Neuronal stem cell (in vitro differentiated cells): ENCODE measurements at regions not wholly inside any gene's neighbourhood (a gene's known extent, or its start where the extent isn't known, plus 50 kb on each side); places are given as distances from the start of the nearest gene placed in this dataset.
A peak's percentile ranks its signal among the peaks of the same experiment; 100 is the strongest.

ENCODE experiments used
- DNase-seq: peaks from one replicate; pipeline ENCODE4 v3.0.0-alpha.2; 2013; ENCODE audit warnings: low spot score
- H2AFZ ChIP-seq: one replicate; pipeline ENCODE4 v1.6.1; 2013; ENCODE audit warnings: mild to moderate bottlenecking, low read length, inconsistent platforms
- H2AK5ac ChIP-seq: 2 replicates; pipeline ENCODE4 v1.6.1; 2013; ENCODE audit warnings: low read depth, mild to moderate bottlenecking, inconsistent platforms, low read length, moderate library complexity, mixed read lengths
- H2BK120ac ChIP-seq: 2 replicates; pipeline ENCODE4 v1.6.1; 2013; ENCODE audit warnings: low read depth, mild to moderate bottlenecking, inconsistent platforms, low read length, moderate library complexity, mixed read lengths
- H2BK12ac ChIP-seq: one replicate; pipeline ENCODE4 v1.6.1; 2013; ENCODE audit warnings: low read length, inconsistent platforms
- H2BK15ac ChIP-seq: 2 replicates; pipeline ENCODE4 v1.6.1; 2013; ENCODE audit warnings: mild to moderate bottlenecking, low read length, inconsistent platforms, mixed read lengths
- H2BK5ac ChIP-seq: one replicate; pipeline ENCODE4 v1.6.1; 2013; ENCODE audit warnings: inconsistent platforms, mild to moderate bottlenecking, low read length, moderate library complexity
- H3K14ac ChIP-seq: one replicate; pipeline ENCODE4 v1.6.1; 2013; ENCODE audit warnings: low read length, inconsistent platforms
- H3K18ac ChIP-seq: 2 replicates; pipeline ENCODE4 v1.6.1; 2013; ENCODE audit warnings: low read length, inconsistent platforms
- H3K23ac ChIP-seq: 2 replicates; pipeline ENCODE4 v1.6.1; 2013; ENCODE audit warnings: low read depth, mild to moderate bottlenecking, mixed read lengths, low read length, inconsistent platforms; ENCODE audit not compliant: poor library complexity
- H3K27ac ChIP-seq: replicated peaks from 3 replicates; pipeline ENCODE4 v1.5.1; 2013; ENCODE audit warnings: low read length, inconsistent platforms
- H3K27me3 ChIP-seq, 3 experiments: 2 replicates each; pipeline ENCODE4 v1.6.1; 2013; ENCODE audit warnings: low read length in 3 of 3, mild to moderate bottlenecking in 2 of 3, inconsistent platforms in 1 of 3, low read depth in 1 of 3, mixed read lengths in 1 of 3, moderate library complexity in 1 of 3; ENCODE audit not compliant: control insufficient read depth in 3 of 3, insufficient read depth in 3 of 3
- H3K36me3 ChIP-seq, 2 donors: replicated peaks in 1 of 2; 2 replicates each; pipeline ENCODE4 v1.6.1; 2013; ENCODE audit warnings: low read length in 2 of 2; ENCODE audit not compliant: control insufficient read depth in 2 of 2, insufficient read depth in 2 of 2
- H3K4ac ChIP-seq: 2 replicates; pipeline ENCODE4 v1.6.1; 2013; ENCODE audit warnings: inconsistent platforms, mild to moderate bottlenecking, low read length, moderate library complexity
- H3K4me1 ChIP-seq, 2 donors: 1 replicate in 1 of 2; 2 replicates in 1 of 2; pipeline ENCODE4 v1.6.1; 2013; ENCODE audit warnings: low read length in 2 of 2, low read depth in 1 of 2; ENCODE audit not compliant: control insufficient read depth in 2 of 2, insufficient read depth in 1 of 2
- H3K4me2 ChIP-seq: one replicate; pipeline ENCODE4 v1.6.1; 2013; ENCODE audit warnings: mild to moderate bottlenecking, low read length, inconsistent platforms; ENCODE audit not compliant: insufficient read depth, poor library complexity, severe bottlenecking
- H3K4me3 ChIP-seq, 2 donors: 2 replicates each; pipeline ENCODE4 v1.5.1; 2013; ENCODE audit warnings: low read length in 2 of 2, mild to moderate bottlenecking in 2 of 2, inconsistent platforms in 1 of 2, moderate library complexity in 1 of 2
- H3K79me1 ChIP-seq: one replicate; pipeline ENCODE4 v1.6.1; 2013; ENCODE audit warnings: low read depth, mild to moderate bottlenecking, inconsistent platforms, low read length, moderate library complexity
- H3K9ac ChIP-seq: one replicate; pipeline ENCODE4 v1.6.1; 2013; ENCODE audit warnings: mild to moderate bottlenecking, low read depth, low read length, inconsistent platforms; ENCODE audit not compliant: poor library complexity
- H3K9me3 ChIP-seq, 2 donors: replicated peaks in 1 of 2; 2 replicates each; pipeline versions ENCODE3 to v1.6.1; 2013; ENCODE audit warnings: low read length in 2 of 2, mild to moderate bottlenecking in 2 of 2, inconsistent platforms in 1 of 2, low read depth in 1 of 2, mixed read lengths in 1 of 2, moderate library complexity in 1 of 2; ENCODE audit not compliant: control insufficient read depth in 2 of 2, insufficient read depth in 1 of 2
- H4K8ac ChIP-seq: one replicate; pipeline ENCODE4 v1.6.1; 2013; ENCODE audit warnings: low read depth, mild to moderate bottlenecking, inconsistent platforms, low read length, moderate library complexity
- H4K91ac ChIP-seq: one replicate; pipeline ENCODE4 v1.6.1; 2013; ENCODE audit warnings: low read length, low read depth, mild to moderate bottlenecking, inconsistent platforms; ENCODE audit not compliant: poor library complexity
- WGBS, 2 donors: extraction: QIAGEN DNeasy Blood & Tissue Kit; methylation state at CpG; one replicate each; pipeline ENCODE4 v1.1.7; 2013; ENCODE audit warnings: missing lambda C conversion rate in 2 of 2, mixed read lengths in 1 of 2; ENCODE audit not compliant: insufficient read length in 2 of 2, insufficient replicate concordance in 1 of 2; ENCODE audit errors: extremely low coverage in 2 of 2; 5-methylcytosine and 5-hydroxymethylcytosine counted together

DNA sequence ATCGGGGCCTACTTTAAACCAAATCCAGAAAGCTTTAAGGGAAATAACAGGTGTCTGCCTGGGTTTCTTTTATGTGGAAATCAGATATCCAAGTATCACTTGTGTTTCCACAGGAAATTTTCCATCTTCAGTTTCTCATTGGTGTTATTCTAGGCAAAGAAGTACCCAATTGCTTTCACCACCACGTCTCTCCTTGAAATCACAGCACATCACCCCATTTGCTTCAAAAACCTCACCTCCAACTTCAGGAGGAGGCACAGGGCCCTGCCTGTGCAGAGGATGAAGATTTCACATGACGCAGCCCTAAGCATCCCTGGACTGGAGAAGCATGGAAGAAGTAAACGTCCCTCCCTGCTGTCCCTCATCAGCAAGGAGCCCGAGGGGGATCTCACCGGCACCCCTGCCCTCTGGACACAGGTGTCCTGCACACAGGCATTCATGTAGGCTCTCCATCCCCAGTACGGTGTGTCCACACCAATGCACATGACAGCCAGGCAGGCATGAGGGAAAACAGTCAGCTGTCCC, 182.3 kb downstream of the TBXT start:
- Histone ChIP-seq H2AK5ac (peak overlapping the region; percentile 47), H3K18ac (no peak overlapping the region), H2BK15ac (no peak overlapping the region), H4K8ac (no peak overlapping the region), H3K9me3 (no peaks in the 10 kb centered on the region), H3K23ac (no peak overlapping the region), H3K36me3 (no peaks in the 10 kb centered on the region), H3K79me1 (no peaks in the 10 kb centered on the region), H2BK120ac (no peak overlapping the region), H2BK5ac (no peak overlapping the region), H2AFZ (no peak overlapping the region), H3K27ac (no peak overlapping the region), H4K91ac (no peak overlapping the region), H3K4ac (no peak overlapping the region), H2BK12ac (no peak overlapping the region), H3K4me3 (no peak overlapping the region), H3K4me1 (peaks cover 5 to 8% of the 10 kb centered on the region in 2 donors), H3K9ac (no peak overlapping the region), H3K27me3 (peaks cover 18 to 71% (median 53%) of the 10 kb centered on the region in 3 experiments), H3K14ac (no peak overlapping the region), H3K4me2 (no peak overlapping the region)
- WGBS, 2 donors: no CpG with 5 or more reads among the region's 7 CpGs
- no peak for DNase-seq

DNA sequence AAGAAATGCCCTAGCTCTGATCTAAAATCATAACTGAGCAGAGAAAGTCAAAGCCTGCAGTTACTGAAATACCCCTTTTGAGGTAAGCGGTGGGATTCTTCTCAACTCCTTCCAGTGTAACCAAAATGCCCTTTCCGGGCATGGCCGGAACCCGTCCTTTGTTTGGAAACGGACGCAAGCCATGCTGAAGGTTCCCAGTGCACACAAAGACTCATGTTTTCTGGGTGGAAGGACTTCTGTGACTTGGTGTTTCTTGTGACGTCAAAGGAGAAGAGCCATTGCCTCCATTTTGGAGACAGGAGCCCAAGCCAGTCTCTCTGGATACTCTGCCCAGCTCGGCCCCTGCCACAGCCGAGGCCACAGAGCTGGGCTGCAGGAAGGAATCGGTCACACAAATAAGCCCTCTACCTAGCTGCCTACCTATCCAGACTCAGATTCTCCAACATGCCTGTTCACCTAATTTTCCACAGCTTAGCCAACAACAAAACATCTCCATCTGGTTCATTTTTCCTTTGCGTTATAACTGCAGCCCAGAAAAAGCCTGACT, 182.8 kb downstream of the TBXT start:
- H3K27me3 ChIP-seq: peaks cover 18 to 66% (median 47%) of the 10 kb centered on the region in 3 experiments
- no peak overlapping the region for H3K9ac ChIP-seq
- no peak overlapping the region for H2BK15ac ChIP-seq
- no CpG with 5 or more reads among the region's 11 CpGs for WGBS, 2 donors
- no peak overlapping the region for H3K4me3 ChIP-seq
- no peak overlapping the region for H3K27ac ChIP-seq
- H4K8ac ChIP-seq: no peak overlapping the region
- H3K23ac ChIP-seq: no peak overlapping the region
- H2BK12ac ChIP-seq: no peak overlapping the region
- H3K4me2 ChIP-seq: no peak overlapping the region
- H2BK120ac ChIP-seq: no peak overlapping the region
- DNase-seq: no peak
- no peak overlapping the region for H2AFZ ChIP-seq
- no peak overlapping the region for H4K91ac ChIP-seq
- no peaks in the 10 kb centered on the region for H3K9me3 ChIP-seq
- no peak overlapping the region for H3K14ac ChIP-seq
- H3K18ac ChIP-seq: no peak overlapping the region
- no peaks in the 10 kb centered on the region for H3K79me1 ChIP-seq
- no peak overlapping the region for H2AK5ac ChIP-seq
- H2BK5ac ChIP-seq: no peak overlapping the region
- H3K36me3 ChIP-seq: no peaks in the 10 kb centered on the region
- H3K4ac ChIP-seq: no peak overlapping the region
- H3K4me1 ChIP-seq: peaks cover 5 to 8% of the 10 kb centered on the region in 2 donors

DNA sequence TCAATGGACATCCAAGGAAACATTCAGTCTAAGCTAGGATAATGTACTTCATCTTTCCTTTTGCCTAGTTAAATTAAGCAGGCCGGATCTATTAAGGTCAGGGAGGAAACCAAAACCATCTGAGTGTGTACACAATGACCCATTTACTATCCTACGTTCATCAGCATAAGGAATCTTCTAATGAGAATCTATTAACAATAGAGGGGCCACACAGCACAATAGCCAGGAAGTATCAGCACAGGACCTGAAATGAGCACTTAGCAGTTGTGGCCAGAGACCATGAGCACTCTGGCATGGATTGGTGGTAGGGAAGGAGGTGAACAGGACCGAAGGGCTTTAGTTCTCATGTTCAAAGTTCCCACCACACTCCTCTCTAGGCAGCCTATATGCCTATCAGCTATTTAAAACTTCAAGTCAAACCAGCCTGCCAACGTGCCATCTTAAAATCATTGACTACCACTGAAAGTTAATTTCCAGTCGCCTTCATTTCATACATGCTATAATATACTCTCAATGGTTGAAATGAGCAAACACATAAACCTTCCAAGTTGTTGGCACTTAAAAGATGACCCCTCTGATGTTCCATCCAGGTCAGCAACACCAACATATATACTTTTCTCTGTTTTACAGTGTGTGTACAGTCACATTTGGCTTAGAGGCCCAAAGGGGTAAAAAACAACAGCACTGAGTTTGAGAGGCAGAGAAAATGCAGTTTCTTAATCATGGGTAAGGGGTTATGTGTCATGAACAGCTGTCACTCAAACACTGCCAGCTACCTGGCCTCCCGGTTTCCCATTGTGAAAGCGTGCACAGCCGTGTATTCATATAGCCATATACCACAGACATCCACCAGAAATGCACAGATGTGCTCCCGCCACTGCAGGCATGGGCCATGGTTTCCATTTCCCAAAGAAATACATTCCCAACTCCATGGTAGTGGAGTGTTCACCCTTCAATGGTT, 184.3 kb downstream of the TBXT start:
- Histone ChIP-seq H3K14ac (no peak overlapping the region), H3K36me3 (no peaks in the 10 kb centered on the region), H2BK15ac (no peak overlapping the region), H2AK5ac (no peak overlapping the region), H3K4me3 (no peak overlapping the region), H3K4me2 (no peak overlapping the region), H2AFZ (no peak overlapping the region), H2BK120ac (no peak overlapping the region), H3K79me1 (no peaks in the 10 kb centered on the region), H4K91ac (no peak overlapping the region), H3K4me1 (peaks cover 0 to 3% of the 10 kb centered on the region in 2 donors), H4K8ac (no peak overlapping the region), H3K27me3 (peaks cover 10 to 52% (median 33%) of the 10 kb centered on the region in 3 experiments), H3K27ac (no peak overlapping the region), H2BK12ac (no peak overlapping the region), H3K9ac (no peak overlapping the region), H2BK5ac (no peak overlapping the region), H3K9me3 (no peaks in the 10 kb centered on the region), H3K18ac (no peak overlapping the region), H3K4ac (no peak overlapping the region), H3K23ac (no peak overlapping the region)
- WGBS, 2 donors: no CpG with 5 or more reads among the region's 9 CpGs
- no peak for DNase-seq

DNA sequence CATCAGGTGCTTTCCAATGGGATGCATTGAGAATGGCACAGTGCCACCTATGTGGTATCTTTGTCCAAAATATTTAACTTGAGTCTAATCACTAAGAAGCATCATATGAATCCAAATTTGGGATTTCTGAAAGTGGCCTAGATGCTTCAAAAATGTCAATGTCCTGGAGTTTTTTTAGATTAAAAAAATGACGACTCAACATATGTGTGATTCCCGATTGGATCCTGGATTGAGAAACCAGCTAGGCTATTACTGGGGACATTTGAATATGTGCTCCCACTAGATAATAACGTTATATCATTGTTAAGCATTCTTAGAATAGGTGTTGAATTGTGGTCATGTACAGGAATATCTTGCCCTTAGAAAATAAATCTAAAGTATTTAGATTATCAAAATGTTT, 189.2 kb downstream of the TBXT start:
- Histone ChIP-seq H2BK15ac (no peak overlapping the region), H4K8ac (no peak overlapping the region), H3K4me1 (peaks cover 0 to 1% of the 10 kb centered on the region in 2 donors), H3K36me3 (no peaks in the 10 kb centered on the region), H3K4me2 (no peak overlapping the region), H2BK12ac (no peak overlapping the region), H2BK120ac (no peak overlapping the region), H4K91ac (no peak overlapping the region), H3K9ac (no peak overlapping the region), H2BK5ac (no peak overlapping the region), H3K27me3 (peaks cover 0 to 13% (median 0%) of the 10 kb centered on the region in 3 experiments), H2AK5ac (no peak overlapping the region), H3K14ac (no peak overlapping the region), H3K23ac (no peak overlapping the region), H3K4ac (no peak overlapping the region), H3K9me3 (no peaks in the 10 kb centered on the region), H3K4me3 (no peak overlapping the region), H2AFZ (no peak overlapping the region), H3K18ac (no peak overlapping the region), H3K27ac (no peak overlapping the region), H3K79me1 (no peaks in the 10 kb centered on the region)
- WGBS, 2 donors: no CpG with 5 or more reads among the region's 3 CpGs
- DNase-seq: no peak
